HFF-Myc (cell line): ENCODE measurements at regions not wholly inside any gene's neighbourhood (a gene's known extent, or its start where the extent isn't known, plus 50 kb on each side); places are given as distances from the start of the nearest gene placed in this dataset.

Experiments used
- DNase-seq: peaks from one replicate; pipeline ENCODE4 v3.0.0-alpha.2; 2011; ENCODE audit warnings: low read depth; ENCODE audit errors: extremely low read depth
- H3K4me3 ChIP-seq: replicated peaks from 2 replicates; pipeline ENCODE4 v1.5.1; 2011; ENCODE audit warnings: low read depth, mild to moderate bottlenecking, control low read depth, low read length
- TF ChIP-seq, protein P1 (sequence below): IDR thresholded peaks from 2 replicates; pipeline ENCODE4 v1.5.1; 2012; ENCODE audit warnings: mild to moderate bottlenecking, low read depth, low read length, control low read depth; ENCODE audit errors: missing control alignments

DNA sequence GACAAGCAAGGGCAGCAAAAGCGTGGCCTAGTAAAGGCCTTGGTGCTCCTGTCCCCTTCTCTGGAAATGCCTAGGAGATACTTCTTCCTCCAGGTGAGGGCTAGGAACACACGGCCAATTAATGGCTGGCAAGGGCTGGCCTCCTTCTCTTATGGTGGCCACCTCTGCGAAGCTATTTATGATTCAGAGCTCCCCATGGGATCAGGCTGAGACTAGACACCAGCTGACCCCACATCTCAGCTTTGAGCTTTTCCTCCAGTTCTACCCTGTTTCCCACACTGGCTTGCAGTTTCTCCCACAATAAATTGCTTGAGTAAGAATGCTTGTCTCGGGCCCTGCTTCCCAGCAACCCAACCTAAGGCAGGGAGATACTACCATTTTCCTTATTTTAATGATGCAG lies 53.7 kb downstream of the CAMK2N1 start:
- DNase-seq: no peak
- TF ChIP-seq, protein P1, sequence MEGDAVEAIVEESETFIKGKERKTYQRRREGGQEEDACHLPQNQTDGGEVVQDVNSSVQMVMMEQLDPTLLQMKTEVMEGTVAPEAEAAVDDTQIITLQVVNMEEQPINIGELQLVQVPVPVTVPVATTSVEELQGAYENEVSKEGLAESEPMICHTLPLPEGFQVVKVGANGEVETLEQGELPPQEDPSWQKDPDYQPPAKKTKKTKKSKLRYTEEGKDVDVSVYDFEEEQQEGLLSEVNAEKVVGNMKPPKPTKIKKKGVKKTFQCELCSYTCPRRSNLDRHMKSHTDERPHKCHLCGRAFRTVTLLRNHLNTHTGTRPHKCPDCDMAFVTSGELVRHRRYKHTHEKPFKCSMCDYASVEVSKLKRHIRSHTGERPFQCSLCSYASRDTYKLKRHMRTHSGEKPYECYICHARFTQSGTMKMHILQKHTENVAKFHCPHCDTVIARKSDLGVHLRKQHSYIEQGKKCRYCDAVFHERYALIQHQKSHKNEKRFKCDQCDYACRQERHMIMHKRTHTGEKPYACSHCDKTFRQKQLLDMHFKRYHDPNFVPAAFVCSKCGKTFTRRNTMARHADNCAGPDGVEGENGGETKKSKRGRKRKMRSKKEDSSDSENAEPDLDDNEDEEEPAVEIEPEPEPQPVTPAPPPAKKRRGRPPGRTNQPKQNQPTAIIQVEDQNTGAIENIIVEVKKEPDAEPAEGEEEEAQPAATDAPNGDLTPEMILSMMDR: no peak
- no peak overlapping the region for H3K4me3 ChIP-seq

DNA sequence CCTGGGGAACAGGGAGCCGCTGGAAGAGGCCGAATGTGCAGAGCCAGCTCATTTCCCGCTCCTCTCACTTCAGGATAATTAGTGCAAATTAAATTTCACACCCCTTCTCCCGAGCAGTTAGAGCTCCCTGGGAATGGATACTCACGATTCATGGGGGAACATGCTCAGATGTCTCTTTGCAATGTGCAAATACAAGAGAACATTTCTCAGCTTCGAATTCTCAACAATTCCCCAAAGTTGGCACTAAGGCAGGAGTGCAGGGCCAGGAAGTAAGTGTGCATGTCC lies 54.9 kb downstream of the CAMK2N1 start:
- H3K4me3 ChIP-seq: no peak overlapping the region

DNA sequence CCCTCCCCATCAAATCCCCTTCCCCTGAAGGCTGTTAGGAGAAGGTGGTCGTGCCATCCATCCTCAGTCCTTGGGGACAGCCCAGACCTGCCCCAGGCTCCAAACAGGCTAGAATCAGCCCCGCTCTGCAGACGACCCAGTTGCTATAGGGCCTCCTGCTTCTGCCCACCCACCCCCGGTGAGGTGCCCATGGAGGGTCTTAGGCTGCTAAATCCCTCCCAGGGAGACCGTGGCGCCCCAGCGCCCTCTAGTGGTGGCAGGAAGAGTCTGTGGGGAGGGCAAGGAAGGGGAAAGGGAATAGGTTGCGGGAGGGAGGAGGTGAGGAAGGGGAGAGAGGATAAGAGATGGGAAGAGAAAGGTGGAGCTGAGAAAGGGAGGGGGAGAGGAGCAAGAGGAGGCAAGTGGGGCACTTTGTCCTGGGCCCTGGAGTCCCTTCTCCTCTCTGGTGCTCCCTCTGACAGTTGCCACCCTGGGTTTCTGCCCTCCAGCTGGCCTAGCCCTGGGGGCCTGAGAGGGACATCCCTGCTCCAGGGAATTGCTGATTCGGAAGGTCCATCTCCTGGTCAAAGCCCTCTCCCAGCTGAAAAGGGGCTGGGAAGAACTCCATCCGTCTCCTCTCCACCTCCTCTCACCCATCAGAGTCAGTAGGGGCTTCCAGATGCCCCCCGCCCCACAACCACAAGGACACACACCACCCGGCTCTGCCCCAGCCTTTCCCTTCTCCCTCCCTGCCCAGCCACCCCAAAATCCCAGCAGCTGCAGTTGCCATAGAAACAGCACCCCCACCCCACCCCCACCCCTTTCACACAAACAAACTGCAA lies 55.4 kb downstream of the CAMK2N1 start:
- no peak for DNase-seq
- TF ChIP-seq, protein P1: peak; percentile 91
- H3K4me3 ChIP-seq: no peak overlapping the region

More for the DNA sequence above, 54.9 kb downstream of the CAMK2N1 start:
- no peak for DNase-seq
- TF ChIP-seq, protein P1: no peak

DNA sequence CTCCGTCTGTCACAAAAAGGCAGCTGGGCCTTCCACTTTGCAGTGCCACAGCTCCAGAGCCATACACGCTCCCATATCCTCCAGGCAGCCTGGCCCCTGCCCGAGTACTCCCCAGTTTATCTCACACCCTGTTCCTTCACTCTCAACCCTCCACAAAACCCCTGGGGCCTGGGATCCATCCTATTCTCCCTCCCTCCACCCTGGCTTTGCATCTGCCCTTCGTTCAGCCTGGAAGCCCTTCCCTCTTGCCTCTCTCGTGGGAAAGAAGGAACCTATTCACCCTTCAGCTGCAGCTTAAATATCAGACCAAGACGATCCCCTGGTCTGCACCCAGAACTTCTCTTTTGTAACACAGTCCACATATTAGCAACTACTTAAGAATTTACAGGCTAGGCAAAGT lies 56.7 kb downstream of the CAMK2N1 start:
- TF ChIP-seq, protein P1: no peak
- no peak overlapping the region for H3K4me3 ChIP-seq
- DNase-seq: no peak

DNA sequence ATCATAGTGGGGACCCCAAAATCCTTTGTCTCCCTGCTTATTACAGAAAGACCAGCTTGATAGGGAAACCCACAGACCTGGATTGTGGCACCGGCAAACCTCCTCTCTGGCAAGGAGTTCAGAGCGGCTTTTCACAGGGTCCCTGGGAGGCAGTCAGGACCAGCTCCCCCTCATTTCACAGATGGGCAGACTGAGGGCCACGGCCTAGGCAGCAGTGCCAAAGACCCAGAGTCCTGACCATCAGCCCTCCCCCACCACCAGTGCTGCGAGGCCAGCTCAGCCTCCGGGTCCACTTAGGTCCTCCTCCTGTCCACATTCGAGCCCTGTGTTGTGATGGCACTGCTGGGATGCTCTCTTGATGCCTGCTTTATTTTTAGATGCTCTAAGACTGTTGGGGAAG lies 57.2 kb downstream of the CAMK2N1 start:
- DNase-seq: no peak
- TF ChIP-seq, protein P1: no peak
- H3K4me3 ChIP-seq: no peak overlapping the region

DNA sequence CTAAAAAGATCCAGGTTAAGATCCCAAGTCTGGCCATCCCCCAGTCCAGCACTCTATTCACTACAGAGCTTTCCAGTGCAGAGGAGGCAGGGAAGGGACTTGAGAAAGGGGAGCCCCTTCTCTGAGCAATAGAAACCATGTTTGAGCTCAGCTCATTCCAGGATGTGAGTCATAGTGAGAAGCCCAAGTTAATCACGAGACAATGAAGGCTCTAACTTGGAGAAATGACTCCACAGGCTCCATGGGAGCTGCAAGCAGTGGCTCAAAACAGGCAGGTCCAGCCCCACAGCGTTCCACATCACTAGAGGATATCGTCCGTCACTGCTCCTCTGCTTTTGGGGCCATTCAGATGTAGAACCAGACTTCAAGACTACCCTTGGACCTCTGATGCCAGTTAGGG lies 59.1 kb downstream of the CAMK2N1 start:
- TF ChIP-seq, protein P1: no peak
- no peak overlapping the region for H3K4me3 ChIP-seq
- peak; percentile 51 for DNase-seq

DNA sequence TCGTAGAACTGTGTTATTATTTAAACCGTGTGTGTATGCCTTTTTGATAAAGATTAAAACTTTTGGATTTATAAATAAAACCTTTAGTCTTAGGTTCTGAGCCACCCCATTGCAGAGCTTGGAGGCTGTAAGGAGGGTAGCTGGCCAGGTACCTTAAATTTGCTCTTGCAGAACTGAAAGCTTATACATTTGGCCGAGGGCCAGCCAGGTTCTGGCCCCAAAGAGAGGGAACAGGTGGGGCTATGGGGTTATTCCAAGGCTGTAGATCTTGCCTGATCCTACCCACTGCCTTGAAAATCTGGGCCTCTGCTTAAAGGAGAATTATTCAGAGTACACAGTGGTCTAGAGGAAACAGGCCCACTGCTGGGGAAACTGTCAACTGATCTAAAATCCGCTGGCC lies 59.6 kb downstream of the CAMK2N1 start:
- no peak overlapping the region for H3K4me3 ChIP-seq
- TF ChIP-seq, protein P1: no peak
- DNase-seq: no peak
